ENCODE measurements at regions not wholly inside any gene's neighbourhood (a gene's known extent, or its start where the extent isn't known, plus 50 kb on each side); places are given as distances from the start of the nearest gene placed in this dataset.
"Not testable (repeated sequence)": the region's sequence is repeated elsewhere in the genome, so short reads cannot be mapped to it uniquely, and the experiment has no call there.

GRCh38 chr2:167753142-167753541 lies 494.3 kb downstream of the STK39 start:
- no peaks in the 10 kb centered on the region for H3K9me3 Mint-ChIP-seq
- no peak overlapping the region for H3K27ac Mint-ChIP-seq
- no peaks in the 10 kb centered on the region for H3K27me3 Mint-ChIP-seq
- no peaks in the 10 kb centered on the region for H3K4me1 Mint-ChIP-seq
- ATAC-seq: no peak
- no peak overlapping the region for H3K4me3 Mint-ChIP-seq
- H3K36me3 Mint-ChIP-seq: no peaks in the 10 kb centered on the region

DNA sequence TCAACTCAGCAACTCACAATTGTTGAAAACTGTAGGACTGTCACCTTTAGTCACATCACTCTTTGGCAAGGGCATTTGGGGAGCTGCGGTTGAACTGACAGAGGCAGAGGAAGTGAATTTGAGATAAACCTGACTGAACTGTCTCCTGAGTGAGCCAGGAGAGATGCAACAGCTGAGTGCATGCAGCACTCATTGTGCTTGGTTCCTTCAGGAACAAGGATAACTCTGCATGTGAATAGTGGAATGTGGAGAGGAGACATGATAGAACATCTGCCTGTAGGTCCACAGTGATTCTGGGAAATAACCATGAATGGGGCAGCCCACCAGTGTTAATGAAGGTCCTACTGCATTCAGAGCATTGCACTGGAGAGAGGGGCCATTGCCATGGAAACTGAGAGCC lies 494.7 kb downstream of the STK39 start:
- Mint-ChIP-seq H3K9me3 (no peaks in the 10 kb centered on the region), H3K4me3 (no peak overlapping the region), H3K27me3 (no peaks in the 10 kb centered on the region), H3K36me3 (no peaks in the 10 kb centered on the region), H3K27ac (no peak overlapping the region), H3K4me1 (no peaks in the 10 kb centered on the region)
- ATAC-seq: no peak

- no peaks in the 10 kb centered on the region for H3K9me3 Mint-ChIP-seq
These were observed 496.7 kb downstream of the STK39 start for GRCh38 chr2:167750675-167751074.

DNA sequence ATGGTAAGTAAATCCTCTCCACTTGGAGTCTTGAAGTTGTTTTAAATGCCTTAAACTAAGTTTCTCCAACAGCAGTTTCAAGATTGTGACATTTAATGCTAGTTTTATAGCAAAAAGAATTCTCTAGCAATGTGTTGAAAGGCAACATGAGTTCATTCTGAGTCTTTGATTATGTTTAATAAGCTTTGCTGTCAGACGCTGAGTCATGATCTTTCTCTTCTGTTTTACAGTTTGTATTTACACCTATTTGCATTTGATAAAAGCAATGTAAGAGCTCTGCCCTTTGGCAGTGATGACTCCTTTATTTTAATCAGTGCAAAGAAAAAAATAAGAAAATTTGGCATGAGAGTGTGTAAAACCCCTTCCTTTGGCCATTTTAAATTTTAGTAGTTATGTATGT lies 497.7 kb downstream of the STK39 start:
- no peaks in the 10 kb centered on the region for H3K4me1 Mint-ChIP-seq
- H3K9me3 Mint-ChIP-seq: no peaks in the 10 kb centered on the region
- ATAC-seq: no peak
- no peaks in the 10 kb centered on the region for H3K36me3 Mint-ChIP-seq
- peaks cover 9% of the 10 kb centered on the region for H3K27me3 Mint-ChIP-seq
- no peak overlapping the region for H3K4me3 Mint-ChIP-seq
- no peak overlapping the region for H3K27ac Mint-ChIP-seq

More at GRCh38 chr2:167750675-167751074, 496.7 kb downstream of the STK39 start:
- no peak overlapping the region for H3K27ac Mint-ChIP-seq
- H3K27me3 Mint-ChIP-seq: no peaks in the 10 kb centered on the region
- no peaks in the 10 kb centered on the region for H3K36me3 Mint-ChIP-seq
- ATAC-seq: no peak
- no peaks in the 10 kb centered on the region for H3K4me1 Mint-ChIP-seq
- no peak overlapping the region for H3K4me3 Mint-ChIP-seq

DNA sequence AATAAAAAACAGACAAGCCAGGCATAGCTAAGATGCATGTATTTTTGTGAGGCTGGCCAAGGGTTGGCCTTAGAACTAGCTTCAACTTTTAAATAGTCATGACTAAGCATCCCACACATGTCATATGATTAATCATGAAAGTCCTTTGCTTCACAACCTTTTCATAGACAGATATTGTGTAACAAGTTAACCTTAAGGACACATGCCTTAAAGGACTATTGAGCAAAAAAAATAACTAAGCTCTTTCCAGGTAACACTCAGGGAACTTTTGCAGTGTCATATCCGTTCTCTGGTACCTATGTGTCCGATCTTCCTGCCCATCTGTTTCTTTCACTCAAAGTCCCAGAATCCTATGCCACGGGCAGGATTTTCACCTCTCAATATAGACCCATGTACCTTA lies 498.4 kb downstream of the STK39 start:
- H3K36me3 Mint-ChIP-seq: no peaks in the 10 kb centered on the region
- ATAC-seq: no peak
- H3K4me1 Mint-ChIP-seq: no peaks in the 10 kb centered on the region
- no peak overlapping the region for H3K27ac Mint-ChIP-seq
- H3K27me3 Mint-ChIP-seq: peaks cover 10% of the 10 kb centered on the region
- no peak overlapping the region for H3K4me3 Mint-ChIP-seq
- H3K9me3 Mint-ChIP-seq: no peaks in the 10 kb centered on the region

DNA sequence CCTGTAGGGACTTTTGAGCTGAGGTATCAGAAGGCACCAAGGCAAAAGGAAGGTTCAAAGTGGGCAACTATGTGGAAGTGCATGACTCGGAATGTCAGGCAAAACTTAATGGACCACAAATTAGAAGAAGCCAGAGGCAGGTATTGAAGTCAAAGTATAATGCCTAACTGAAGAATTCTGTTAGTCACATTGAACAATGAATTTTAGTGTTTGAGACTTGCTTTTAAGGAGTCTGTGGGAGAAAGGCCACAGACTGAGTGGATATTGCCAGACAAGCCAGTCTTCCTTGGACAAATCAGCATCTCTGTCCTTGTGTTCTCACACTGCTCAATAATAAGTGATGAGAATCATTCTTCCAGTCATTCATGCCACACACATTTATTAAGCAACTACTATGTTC lies 498.9 kb downstream of the STK39 start:
- no peaks in the 10 kb centered on the region for H3K4me1 Mint-ChIP-seq
- peaks cover 10% of the 10 kb centered on the region for H3K27me3 Mint-ChIP-seq
- no peak for ATAC-seq
- no peaks in the 10 kb centered on the region for H3K36me3 Mint-ChIP-seq
- H3K27ac Mint-ChIP-seq: no peak overlapping the region
- no peak overlapping the region for H3K4me3 Mint-ChIP-seq
- H3K9me3 Mint-ChIP-seq: no peaks in the 10 kb centered on the region

DNA sequence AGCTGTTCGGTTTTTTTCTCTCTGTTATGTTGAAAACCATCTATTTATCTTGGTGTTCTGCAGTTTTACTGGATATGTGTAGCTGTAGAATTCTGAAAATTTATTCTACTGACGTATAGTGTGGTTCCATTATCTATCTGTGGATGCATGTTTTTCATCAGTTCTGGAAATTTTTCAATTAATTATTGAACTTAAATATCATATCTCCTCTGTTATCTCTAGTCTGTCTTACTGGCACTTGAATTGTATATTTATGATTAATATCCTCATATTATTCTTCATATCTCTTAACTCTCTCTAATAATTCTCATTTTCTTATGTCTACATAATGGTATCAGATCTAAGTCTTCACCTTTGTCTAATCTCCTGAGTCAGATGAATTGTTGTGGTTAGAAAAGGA lies 501.7 kb downstream of the STK39 start:
- H3K4me1 Mint-ChIP-seq: no peaks in the 10 kb centered on the region
- no peak for ATAC-seq
- H3K27ac Mint-ChIP-seq: no peak overlapping the region
- H3K27me3 Mint-ChIP-seq: peaks cover 10% of the 10 kb centered on the region
- H3K9me3 Mint-ChIP-seq: no peaks in the 10 kb centered on the region
- H3K4me3 Mint-ChIP-seq: no peak overlapping the region
- no peaks in the 10 kb centered on the region for H3K36me3 Mint-ChIP-seq

DNA sequence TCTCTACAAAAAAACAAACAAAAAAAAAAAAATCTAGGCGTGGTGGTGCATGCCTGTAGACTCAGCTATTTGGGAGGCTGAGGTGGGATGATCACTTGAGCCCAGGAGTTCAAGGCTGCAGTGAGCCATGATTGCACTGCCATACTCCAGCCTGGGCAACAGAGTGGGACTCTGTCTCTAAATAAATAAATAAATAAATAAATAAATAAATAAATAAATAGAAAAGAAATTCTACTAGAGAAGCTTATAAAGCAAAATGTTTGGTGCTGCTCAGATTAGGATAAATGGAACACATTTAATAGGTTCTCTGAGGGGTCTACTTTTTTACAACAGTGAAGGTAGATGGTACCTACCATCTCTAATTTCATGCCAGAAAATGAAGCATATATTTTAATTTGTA lies 507.5 kb downstream of the STK39 start:
- H3K9me3 Mint-ChIP-seq, H3K27me3 Mint-ChIP-seq, H3K36me3 Mint-ChIP-seq, H3K4me1 Mint-ChIP-seq, ATAC-seq, H3K4me3 Mint-ChIP-seq, H3K27ac Mint-ChIP-seq: not testable (repeated sequence)

DNA sequence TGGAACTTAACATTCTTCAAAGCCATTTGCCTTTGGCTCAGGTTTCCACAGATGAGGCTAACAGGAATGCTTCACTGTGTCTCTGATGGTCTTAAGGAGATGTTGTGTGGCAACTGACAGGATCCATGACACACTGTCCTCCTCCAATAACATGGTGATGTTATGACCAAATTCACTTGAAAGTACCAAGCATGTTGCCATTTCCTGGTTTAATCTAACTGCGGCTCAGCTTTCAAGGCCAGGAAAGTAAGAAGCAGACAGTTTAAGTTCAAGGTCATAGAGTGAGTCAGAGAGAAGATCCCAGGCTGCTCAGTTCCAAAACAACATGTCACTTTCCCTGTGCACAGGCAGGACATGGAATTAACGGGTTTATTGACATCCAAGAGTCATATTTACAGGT lies 513.6 kb downstream of the STK39 start:
- no peak overlapping the region for H3K27ac Mint-ChIP-seq
- no peak for ATAC-seq
- no peaks in the 10 kb centered on the region for H3K4me1 Mint-ChIP-seq
- H3K36me3 Mint-ChIP-seq: no peaks in the 10 kb centered on the region
- H3K27me3 Mint-ChIP-seq: no peaks in the 10 kb centered on the region
- H3K9me3 Mint-ChIP-seq: no peaks in the 10 kb centered on the region
- no peak overlapping the region for H3K4me3 Mint-ChIP-seq

GRCh38 chr2:167732326-167732725 lies 515.1 kb downstream of the STK39 start:
- H3K9me3 Mint-ChIP-seq: no peaks in the 10 kb centered on the region

DNA sequence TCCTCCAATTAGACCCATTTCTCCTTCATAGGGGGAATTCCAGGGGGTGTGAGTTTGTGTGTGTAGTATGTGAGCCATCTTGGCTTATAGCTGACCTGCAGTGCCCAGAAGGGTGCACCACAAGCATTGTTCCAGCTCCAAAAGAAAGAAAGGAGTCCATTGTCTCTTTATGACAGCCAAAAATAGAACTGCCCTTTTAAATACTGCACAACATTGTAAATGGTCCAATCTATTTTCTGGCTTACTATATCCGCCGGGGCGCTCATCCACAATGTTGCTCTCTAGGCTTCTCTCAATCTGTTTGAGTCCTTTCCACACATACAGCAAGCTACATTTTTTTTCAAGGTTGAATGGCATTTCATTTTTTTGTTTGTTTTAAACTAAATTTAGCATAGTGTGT lies 517.5 kb downstream of the STK39 start:
- Mint-ChIP-seq H3K4me3 (no peak overlapping the region), H3K27ac (no peak overlapping the region), H3K4me1 (no peaks in the 10 kb centered on the region), H3K27me3 (no peaks in the 10 kb centered on the region), H3K9me3 (no peaks in the 10 kb centered on the region), H3K36me3 (no peaks in the 10 kb centered on the region)
- no peak for ATAC-seq

More at GRCh38 chr2:167732326-167732725, 515.1 kb downstream of the STK39 start:
- no peaks in the 10 kb centered on the region for H3K36me3 Mint-ChIP-seq
- H3K4me3 Mint-ChIP-seq: no peak overlapping the region
- H3K27me3 Mint-ChIP-seq: no peaks in the 10 kb centered on the region
- no peak overlapping the region for H3K27ac Mint-ChIP-seq
- H3K4me1 Mint-ChIP-seq: no peaks in the 10 kb centered on the region
- ATAC-seq: no peak

DNA sequence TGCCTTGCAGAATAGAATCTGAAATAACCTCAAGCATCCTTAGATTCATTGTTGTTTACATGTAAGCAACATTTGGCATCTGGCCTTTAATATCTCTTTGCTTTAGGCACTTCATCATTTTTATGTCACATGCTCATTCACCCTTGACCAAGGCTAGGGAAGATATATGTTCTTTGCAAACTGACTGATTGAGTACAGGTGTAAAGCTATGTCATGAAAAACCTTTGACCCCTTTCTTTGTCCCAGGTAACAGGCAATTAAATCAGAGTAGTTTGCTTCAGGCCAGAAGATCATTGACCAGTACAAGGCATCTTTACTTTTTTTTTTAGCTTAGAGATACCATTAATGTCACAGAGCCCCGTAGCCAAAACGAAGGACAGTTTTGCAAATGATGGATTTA lies 520.6 kb downstream of the STK39 start:
- Mint-ChIP-seq H3K27me3 (no peaks in the 10 kb centered on the region), H3K9me3 (no peaks in the 10 kb centered on the region), H3K4me1 (no peaks in the 10 kb centered on the region), H3K36me3 (no peaks in the 10 kb centered on the region), H3K27ac (no peak overlapping the region), H3K4me3 (no peak overlapping the region)
- ATAC-seq: no peak

DNA sequence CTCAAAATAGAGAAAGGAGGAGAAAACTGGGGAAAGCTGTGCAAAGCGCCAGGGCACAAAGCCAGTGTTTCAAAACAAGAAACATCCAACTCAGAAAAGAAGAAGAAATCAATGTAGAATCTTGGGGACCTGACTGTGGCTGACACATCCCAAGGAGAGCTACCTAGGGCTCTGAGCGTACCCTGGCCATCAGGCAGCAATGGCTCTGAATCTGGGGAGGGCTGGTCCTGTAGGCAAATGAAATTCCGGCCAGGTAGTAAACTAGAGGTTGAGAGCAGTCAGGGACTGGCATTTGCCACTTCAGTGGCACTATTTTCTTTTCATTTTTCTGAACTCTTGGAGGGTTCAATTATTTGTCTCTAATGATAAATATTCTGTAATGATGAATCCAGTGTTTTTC lies 525.8 kb downstream of the STK39 start:
- Mint-ChIP-seq H3K4me3 (no peak overlapping the region), H3K4me1 (no peaks in the 10 kb centered on the region), H3K36me3 (no peaks in the 10 kb centered on the region), H3K27me3 (no peaks in the 10 kb centered on the region), H3K9me3 (no peaks in the 10 kb centered on the region), H3K27ac (no peak overlapping the region)
- no peak for ATAC-seq

DNA sequence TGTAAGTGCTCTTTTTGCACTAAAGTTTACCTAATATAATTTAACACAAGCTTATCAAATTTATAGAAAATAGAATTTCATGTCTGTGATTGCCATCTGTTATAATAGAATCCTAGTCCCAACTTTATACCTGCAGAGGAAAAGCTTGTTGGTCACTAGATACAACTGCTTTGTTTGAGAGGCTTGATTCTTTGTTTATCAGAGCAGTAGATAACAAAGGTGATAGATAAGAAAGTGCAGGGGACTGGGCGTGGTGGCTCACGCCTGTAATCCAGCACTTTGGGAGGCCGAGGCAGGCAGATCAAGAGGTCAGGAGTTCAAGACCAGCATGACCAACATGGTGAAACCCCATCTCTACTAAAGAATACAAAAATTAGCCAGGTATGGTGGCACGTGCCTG lies 528.0 kb downstream of the STK39 start:
- no peak overlapping the region for H3K27ac Mint-ChIP-seq
- no peaks in the 10 kb centered on the region for H3K9me3 Mint-ChIP-seq
- no peaks in the 10 kb centered on the region for H3K27me3 Mint-ChIP-seq
- no peak overlapping the region for H3K4me3 Mint-ChIP-seq
- no peaks in the 10 kb centered on the region for H3K4me1 Mint-ChIP-seq
- ATAC-seq: no peak
- H3K36me3 Mint-ChIP-seq: no peaks in the 10 kb centered on the region

GRCh38 chr2:167718560-167718959 lies 528.8 kb downstream of the STK39 start:
- no peaks in the 10 kb centered on the region for H3K27me3 Mint-ChIP-seq
- H3K4me3 Mint-ChIP-seq: no peak overlapping the region
- no peaks in the 10 kb centered on the region for H3K36me3 Mint-ChIP-seq
- ATAC-seq: no peak
- no peaks in the 10 kb centered on the region for H3K9me3 Mint-ChIP-seq
- H3K27ac Mint-ChIP-seq: no peak overlapping the region
- H3K4me1 Mint-ChIP-seq: no peaks in the 10 kb centered on the region

DNA sequence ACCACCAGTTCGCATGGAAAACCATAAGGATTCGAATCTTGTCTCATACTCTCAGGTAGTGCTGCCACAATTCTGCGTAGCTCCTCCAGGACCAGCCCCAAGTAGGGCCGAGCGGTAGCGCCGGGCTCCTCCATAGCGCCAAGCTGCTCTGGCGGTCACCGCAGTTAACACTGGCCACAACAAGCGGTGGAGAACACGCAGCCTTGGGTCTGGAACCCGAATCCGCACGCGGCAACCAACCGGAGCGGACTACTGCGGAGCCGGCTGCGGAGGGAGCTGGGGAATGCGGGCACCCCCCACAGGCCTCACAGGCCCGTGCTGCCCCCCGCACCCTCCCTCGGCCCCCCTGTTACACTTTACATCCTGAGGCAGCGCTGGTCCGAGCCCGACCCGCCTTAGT lies 531.5 kb downstream of the STK39 start:
- Mint-ChIP-seq H3K9me3 (no peaks in the 10 kb centered on the region), H3K27ac (no peak overlapping the region), H3K4me3 (no peak overlapping the region), H3K36me3 (no peaks in the 10 kb centered on the region), H3K27me3 (no peaks in the 10 kb centered on the region), H3K4me1 (no peaks in the 10 kb centered on the region)
- ATAC-seq: no peak

GRCh38 chr2:167715498-167715897 lies 531.9 kb downstream of the STK39 start:
- not testable (repeated sequence) for H3K4me3 Mint-ChIP-seq, H3K9me3 Mint-ChIP-seq, H3K27me3 Mint-ChIP-seq, H3K27ac Mint-ChIP-seq, H3K36me3 Mint-ChIP-seq, ATAC-seq, H3K4me1 Mint-ChIP-seq
